Suprapubic skin (tissue), 4 donors: ENCODE measurements at regions not wholly inside any gene's neighbourhood (a gene's known extent, or its start where the extent isn't known, plus 50 kb on each side); places are given as distances from the start of the nearest gene placed in this dataset.

Source experiments
- DNase-seq, 2 donors: peaks; one replicate each; pipeline ENCODE4 v3.0.0-alpha.2; 2019; ENCODE audit warnings: low spot score in 2 of 2
- H3K27ac ChIP-seq: fragments of 200-600 bp; sonication (generic); one replicate; pipeline ENCODE4 v1.5.1; 2019
- H3K27me3 ChIP-seq: fragments of 200-600 bp; sonication (generic); one replicate; pipeline ENCODE4 v1.5.1; 2019
- H3K36me3 ChIP-seq: fragments of 200-600 bp; sonication (generic); one replicate; pipeline ENCODE4 v1.5.1; 2019
- H3K4me1 ChIP-seq: fragments of 200-600 bp; sonication (generic); one replicate; pipeline ENCODE4 v1.5.1; 2019
- H3K4me3 ChIP-seq: fragments of 200-600 bp; sonication (generic); one replicate; pipeline ENCODE4 v1.5.1; 2019; ENCODE audit warnings: mild to moderate bottlenecking
- H3K9me3 ChIP-seq: fragments of 200-600 bp; sonication (generic); one replicate; pipeline ENCODE4 v1.5.1; 2019
- CTCF ChIP-seq, 2 donors: fragments of 200-600 bp in 1 of 2; fragments of 450-650 bp in 1 of 2; sonication (generic) in 1 of 2; IDR thresholded peaks; one replicate each; pipeline ENCODE4 v1.5.1; 2016 to 2019; ENCODE audit warnings: antibody characterized with exemption in 2 of 2, mild to moderate bottlenecking in 1 of 2, moderate library complexity in 1 of 2
- EP300 ChIP-seq: sonication (generic); formaldehyde crosslinking; IDR thresholded peaks from one replicate; pipeline ENCODE4 v1.6.1; 2017; ENCODE audit warnings: antibody characterized with exemption
- POLR2A ChIP-seq, 2 donors: fragments of 450-650 bp; IDR thresholded peaks; one replicate each; pipeline ENCODE4 v1.6.1; 2017; ENCODE audit warnings: antibody characterized with exemption in 2 of 2, mild to moderate bottlenecking in 2 of 2, moderate library complexity in 2 of 2
- POLR2AphosphoS5 ChIP-seq, 3 donors: sonication (generic); formaldehyde crosslinking; IDR thresholded peaks; one replicate each; pipeline ENCODE4 v1.6.1; 2017; ENCODE audit warnings: antibody characterized with exemption in 3 of 3
- WGBS: methylation state at CpG from one replicate; pipeline ENCODE4 v1.1.5; 2018; 5-methylcytosine and 5-hydroxymethylcytosine counted together

GRCh38 chr5:110034056-110034600, 344.4 kb downstream of the MAN2A1 start:
- Histone ChIP-seq H3K4me1 (no peaks in the 10 kb centered on the region), H3K27me3 (peaks cover 2% of the 10 kb centered on the region), H3K36me3 (no peaks in the 10 kb centered on the region), H3K4me3 (no peak overlapping the region), H3K9me3 (no peaks in the 10 kb centered on the region), H3K27ac (no peak overlapping the region)
- 83% methylated on average over 5 of the region's 5 CpGs for WGBS
- DNase-seq: no peak
- TF ChIP-seq POLR2AphosphoS5 (IDR thresholded peaks at IDR 0.05) (no peak), EP300 (no peak), CTCF (IDR thresholded peaks at IDR 0.05) (no peak), POLR2A (IDR thresholded peaks at IDR 0.05) (no peak)

- Histone ChIP-seq H3K27ac (no peak overlapping the region), H3K4me3 (no peak overlapping the region), H3K27me3 (peaks cover 2% of the 10 kb centered on the region), H3K36me3 (no peaks in the 10 kb centered on the region), H3K4me1 (no peaks in the 10 kb centered on the region), H3K9me3 (peaks cover 2% of the 10 kb centered on the region)
- TF ChIP-seq POLR2AphosphoS5 (IDR thresholded peaks at IDR 0.05) (no peak), EP300 (no peak), CTCF (IDR thresholded peaks at IDR 0.05) (no peak), POLR2A (IDR thresholded peaks at IDR 0.05) (no peak)
- WGBS: 71% methylated on average over 4 of the region's 4 CpGs
- DNase-seq: no peak
Observed at GRCh38 chr5:110038297-110038997, 348.7 kb downstream of the MAN2A1 start.

- Histone ChIP-seq H3K4me3 (no peak overlapping the region), H3K9me3 (peaks cover 6% of the 10 kb centered on the region), H3K36me3 (no peaks in the 10 kb centered on the region), H3K4me1 (no peaks in the 10 kb centered on the region), H3K27ac (no peak overlapping the region), H3K27me3 (no peaks in the 10 kb centered on the region)
- TF ChIP-seq POLR2A (IDR thresholded peaks at IDR 0.05) (no peak), EP300 (no peak), POLR2AphosphoS5 (IDR thresholded peaks at IDR 0.05) (no peak), CTCF (IDR thresholded peaks at IDR 0.05) (no peak)
- DNase-seq: no peak
- WGBS: 93% methylated on average over 2 of the region's 2 CpGs
Observed at GRCh38 chr5:110040178-110040577, 350.5 kb downstream of the MAN2A1 start.

GRCh38 chr5:110043025-110043424, 353.3 kb downstream of the MAN2A1 start:
- H3K36me3 ChIP-seq: no peaks in the 10 kb centered on the region
- H3K4me3 ChIP-seq: no peak overlapping the region
- no peak for DNase-seq
- H3K27ac ChIP-seq: no peak overlapping the region
- peaks cover 6% of the 10 kb centered on the region for H3K9me3 ChIP-seq
- no peaks in the 10 kb centered on the region for H3K4me1 ChIP-seq
- TF ChIP-seq CTCF (IDR thresholded peaks at IDR 0.05) (no peak), POLR2AphosphoS5 (IDR thresholded peaks at IDR 0.05) (no peak), EP300 (no peak), POLR2A (IDR thresholded peaks at IDR 0.05) (no peak)
- WGBS: 53% methylated on average over 2 of the region's 2 CpGs
- H3K27me3 ChIP-seq: no peaks in the 10 kb centered on the region

GRCh38 chr5:110045158-110045557, 355.4 kb downstream of the MAN2A1 start:
- Histone ChIP-seq H3K4me1 (no peaks in the 10 kb centered on the region), H3K27me3 (no peaks in the 10 kb centered on the region), H3K9me3 (peaks cover 6% of the 10 kb centered on the region), H3K27ac (no peak overlapping the region), H3K36me3 (no peaks in the 10 kb centered on the region), H3K4me3 (no peak overlapping the region)
- no peak for TF ChIP-seq CTCF (IDR thresholded peaks at IDR 0.05)
- TF ChIP-seq EP300: no peak
- no peak for TF ChIP-seq POLR2AphosphoS5 (IDR thresholded peaks at IDR 0.05)
- no peak for TF ChIP-seq POLR2A (IDR thresholded peaks at IDR 0.05)
- DNase-seq: no peak
- 52% methylated on average over 1 of the region's 1 CpG for WGBS
